Nephron progenitor cell (in vitro differentiated cells): ENCODE measurements at regions not wholly inside any gene's neighbourhood (a gene's known extent, or its start where the extent isn't known, plus 50 kb on each side); places are given as distances from the start of the nearest gene placed in this dataset.

Experiments
- DNase-seq: peaks from one replicate; pipeline ENCODE4 v3.0.0; 2021
- H3K27ac Mint-ChIP-seq: 2 replicates; pipeline ENCODE4 v1.8.0; 2021; ENCODE audit warnings: mild to moderate bottlenecking, moderate library complexity, mixed read lengths
- H3K27me3 Mint-ChIP-seq: 2 replicates; pipeline ENCODE4 v1.8.0; 2021; ENCODE audit warnings: mild to moderate bottlenecking, low read depth, mixed read lengths; ENCODE audit not compliant: poor library complexity
- H3K36me3 Mint-ChIP-seq: 2 replicates; pipeline ENCODE4 v1.8.0; 2021; ENCODE audit warnings: low read depth, mixed read lengths
- H3K4me1 Mint-ChIP-seq: 2 replicates; pipeline ENCODE4 v1.8.0; 2021; ENCODE audit warnings: mixed read lengths
- H3K4me3 Mint-ChIP-seq: 2 replicates; pipeline ENCODE4 v1.8.0; 2021; ENCODE audit warnings: mild to moderate bottlenecking, moderate library complexity, mixed read lengths
- H3K9me3 Mint-ChIP-seq: 2 replicates; pipeline ENCODE4 v1.8.0; 2021; ENCODE audit warnings: mild to moderate bottlenecking, moderate library complexity, mixed read lengths
- CTCF ChIP-seq: fragments of 200-600 bp; sonication (generic); IDR thresholded peaks from 2 replicates; pipeline ENCODE4 v1.5.0; 2021; ENCODE audit warnings: antibody characterized with exemption

GRCh38 chr5:39678534-39678933, 253.8 kb upstream of the DAB2 start:
- DNase-seq, result no peak
- H3K4me3 Mint-ChIP-seq, result no peak overlapping the region
- no peaks in the 10 kb centered on the region for H3K27me3 Mint-ChIP-seq
- H3K9me3 Mint-ChIP-seq, result peaks cover 4% of the 10 kb centered on the region
- H3K27ac Mint-ChIP-seq, result no peak overlapping the region
- TF ChIP-seq CTCF, result no peak
- H3K4me1 Mint-ChIP-seq, result no peaks in the 10 kb centered on the region
- H3K36me3 Mint-ChIP-seq, result no peaks in the 10 kb centered on the region

GRCh38 chr5:39675676-39676075, 250.9 kb upstream of the DAB2 start:
- Mint-ChIP-seq H3K27me3 (no peaks in the 10 kb centered on the region), H3K36me3 (no peaks in the 10 kb centered on the region), H3K4me3 (no peak overlapping the region), H3K9me3 (no peaks in the 10 kb centered on the region), H3K4me1 (no peaks in the 10 kb centered on the region), H3K27ac (no peak overlapping the region)
- no peak for TF ChIP-seq CTCF
- no peak for DNase-seq

- Mint-ChIP-seq H3K4me1 (no peaks in the 10 kb centered on the region), H3K27ac (no peak overlapping the region), H3K9me3 (no peaks in the 10 kb centered on the region), H3K36me3 (no peaks in the 10 kb centered on the region), H3K4me3 (no peak overlapping the region), H3K27me3 (no peaks in the 10 kb centered on the region)
- no peak for DNase-seq
- no peak for TF ChIP-seq CTCF
Observed at GRCh38 chr5:39674209-39675082, 249.7 kb upstream of the DAB2 start.

GRCh38 chr5:39671561-39671961, 246.8 kb upstream of the DAB2 start:
- no peak overlapping the region for H3K27ac Mint-ChIP-seq
- H3K4me1 Mint-ChIP-seq, result no peaks in the 10 kb centered on the region
- TF ChIP-seq CTCF, result no peak
- H3K4me3 Mint-ChIP-seq, result no peak overlapping the region
- DNase-seq, result no peak
- H3K36me3 Mint-ChIP-seq, result no peaks in the 10 kb centered on the region
- no peaks in the 10 kb centered on the region for H3K27me3 Mint-ChIP-seq
- no peaks in the 10 kb centered on the region for H3K9me3 Mint-ChIP-seq

- no peaks in the 10 kb centered on the region for H3K36me3 Mint-ChIP-seq
- DNase-seq, result no peak
- TF ChIP-seq CTCF, result no peak
- H3K4me3 Mint-ChIP-seq, result no peak overlapping the region
- no peaks in the 10 kb centered on the region for H3K4me1 Mint-ChIP-seq
- no peak overlapping the region for H3K27ac Mint-ChIP-seq
- H3K9me3 Mint-ChIP-seq, result no peaks in the 10 kb centered on the region
- no peaks in the 10 kb centered on the region for H3K27me3 Mint-ChIP-seq
Observed at GRCh38 chr5:39670955-39671354, 246.2 kb upstream of the DAB2 start.

- H3K27ac Mint-ChIP-seq, result no peak overlapping the region
- H3K27me3 Mint-ChIP-seq, result no peaks in the 10 kb centered on the region
- H3K4me3 Mint-ChIP-seq, result no peak overlapping the region
- no peak for TF ChIP-seq CTCF
- H3K9me3 Mint-ChIP-seq, result no peaks in the 10 kb centered on the region
- H3K4me1 Mint-ChIP-seq, result no peaks in the 10 kb centered on the region
- H3K36me3 Mint-ChIP-seq, result no peaks in the 10 kb centered on the region
- DNase-seq, result no peak
Observed at GRCh38 chr5:39670391-39670790, 245.6 kb upstream of the DAB2 start.
